IPS-15b (cell line): ENCODE measurements at regions not wholly inside any gene's neighbourhood (a gene's known extent, or its start where the extent isn't known, plus 50 kb on each side); places are given as distances from the start of the nearest gene placed in this dataset.

Experiments used
- H3K27me3 ChIP-seq: one replicate; pipeline ENCODE4 v1.6.1; 2013; ENCODE audit warnings: low read length; ENCODE audit not compliant: control insufficient read depth, insufficient read depth
- H3K36me3 ChIP-seq: one replicate; pipeline ENCODE4 v1.6.1; 2013; ENCODE audit warnings: low read length; ENCODE audit not compliant: control insufficient read depth, insufficient read depth
- H3K4me1 ChIP-seq: one replicate; pipeline ENCODE4 v1.6.1; 2013; ENCODE audit warnings: mild to moderate bottlenecking, low read length; ENCODE audit not compliant: control insufficient read depth, insufficient read depth
- H3K4me3 ChIP-seq: one replicate; pipeline ENCODE4 v1.5.1; 2013; ENCODE audit warnings: low read depth, low read length
- H3K9ac ChIP-seq: one replicate; pipeline ENCODE4 v1.6.1; 2013; ENCODE audit warnings: low read depth, mild to moderate bottlenecking, low read length
- H3K9me3 ChIP-seq: one replicate; pipeline ENCODE4 v1.6.1; 2013; ENCODE audit warnings: mild to moderate bottlenecking, low read length; ENCODE audit not compliant: control insufficient read depth, insufficient read depth

DNA sequence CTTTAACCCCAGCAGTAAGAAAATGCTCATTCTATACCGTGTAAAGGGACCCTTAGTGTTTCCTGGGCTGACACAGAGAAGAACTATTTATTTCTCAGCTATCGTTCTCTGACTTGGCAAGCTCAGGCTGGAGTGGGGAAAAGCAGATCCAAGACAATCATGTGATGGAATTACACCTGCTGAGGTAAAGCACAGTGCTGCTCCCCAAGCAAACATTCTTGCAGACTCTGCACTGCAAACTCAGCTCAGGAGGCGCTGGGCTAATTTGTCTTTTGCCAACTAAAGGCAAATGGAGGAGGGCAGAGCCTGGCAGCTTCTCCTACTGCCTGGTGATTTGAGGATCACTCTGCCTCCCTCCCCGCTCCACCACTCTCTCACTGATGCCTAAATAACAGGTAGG lies 57.8 kb upstream of the FUT8 start:
- H3K9me3 ChIP-seq: no peaks in the 10 kb centered on the region
- no peak overlapping the region for H3K9ac ChIP-seq
- H3K4me1 ChIP-seq: no peaks in the 10 kb centered on the region
- no peak overlapping the region for H3K4me3 ChIP-seq
- H3K36me3 ChIP-seq: no peaks in the 10 kb centered on the region
- H3K27me3 ChIP-seq: no peaks in the 10 kb centered on the region

DNA sequence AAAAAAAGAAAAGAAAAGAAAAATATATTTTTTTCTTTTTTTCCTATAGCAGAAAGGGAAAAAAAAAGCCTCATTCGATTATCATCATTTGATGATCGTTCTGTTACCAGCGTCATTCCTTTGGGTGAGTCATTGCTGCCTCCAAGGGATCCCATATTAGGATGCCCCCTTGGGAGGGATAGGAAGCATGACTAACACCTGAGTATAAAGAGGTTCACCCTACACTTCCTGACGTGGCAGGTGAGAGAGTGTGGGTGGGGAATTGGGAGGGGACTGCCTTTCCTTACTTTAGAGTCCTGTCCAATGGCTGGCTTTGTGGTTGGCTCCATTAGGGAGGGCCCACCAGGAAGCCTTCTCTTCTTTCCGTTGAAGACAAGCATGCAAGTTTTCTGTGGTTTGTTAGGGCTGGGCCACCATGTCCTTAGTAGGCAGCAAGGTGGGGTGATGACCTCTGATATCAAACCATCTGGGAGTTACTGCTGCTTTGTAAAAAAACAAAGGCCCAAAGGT lies 56.1 kb upstream of the FUT8 start:
- Histone ChIP-seq H3K4me3 (no peak overlapping the region), H3K9ac (no peak overlapping the region), H3K27me3 (no peaks in the 10 kb centered on the region), H3K4me1 (no peaks in the 10 kb centered on the region), H3K9me3 (no peaks in the 10 kb centered on the region), H3K36me3 (no peaks in the 10 kb centered on the region)

DNA sequence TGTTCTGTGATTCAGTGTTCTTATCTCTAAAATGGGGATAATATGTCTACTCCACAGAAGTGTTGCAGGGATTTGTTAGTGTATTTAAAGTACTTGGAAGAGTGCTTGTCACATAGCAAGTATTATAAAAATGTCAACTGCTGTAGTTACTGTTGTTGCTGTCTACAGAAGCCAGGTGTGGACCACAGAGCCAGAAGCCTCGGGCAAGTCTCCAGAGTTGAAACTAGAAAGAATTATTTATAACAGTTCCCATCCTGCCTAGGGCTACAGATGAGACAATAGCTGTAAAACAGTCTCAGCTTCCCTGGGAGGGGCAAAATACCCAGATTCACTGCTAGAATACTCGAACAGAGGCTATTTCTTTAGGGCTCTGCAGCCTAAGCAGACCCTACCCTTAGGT lies 55.4 kb upstream of the FUT8 start:
- Histone ChIP-seq H3K4me3 (no peak overlapping the region), H3K9ac (no peak overlapping the region), H3K36me3 (no peaks in the 10 kb centered on the region), H3K27me3 (no peaks in the 10 kb centered on the region), H3K4me1 (no peaks in the 10 kb centered on the region), H3K9me3 (no peaks in the 10 kb centered on the region)

DNA sequence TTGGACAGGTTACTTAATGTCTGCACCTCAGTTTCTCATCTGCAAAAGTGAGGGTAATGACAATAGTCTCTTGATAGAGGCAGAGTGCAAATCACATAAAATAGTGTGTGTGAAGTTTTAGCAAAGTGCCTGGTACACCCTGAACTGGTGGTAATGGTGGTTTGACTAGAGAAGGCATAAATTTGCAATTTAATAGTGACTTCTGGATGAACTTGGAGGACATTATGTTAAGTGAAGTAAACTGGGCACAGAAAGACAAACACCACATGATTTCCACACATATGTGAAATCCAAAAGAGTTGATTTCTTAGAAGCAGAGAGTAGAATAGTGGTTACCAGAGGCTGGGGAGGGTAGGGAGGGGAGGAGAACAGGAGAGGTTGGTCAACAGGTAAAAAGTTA lies 54.8 kb upstream of the FUT8 start:
- H3K27me3 ChIP-seq: no peaks in the 10 kb centered on the region
- no peaks in the 10 kb centered on the region for H3K4me1 ChIP-seq
- H3K9ac ChIP-seq: no peak overlapping the region
- no peak overlapping the region for H3K4me3 ChIP-seq
- H3K9me3 ChIP-seq: no peaks in the 10 kb centered on the region
- H3K36me3 ChIP-seq: no peaks in the 10 kb centered on the region

DNA sequence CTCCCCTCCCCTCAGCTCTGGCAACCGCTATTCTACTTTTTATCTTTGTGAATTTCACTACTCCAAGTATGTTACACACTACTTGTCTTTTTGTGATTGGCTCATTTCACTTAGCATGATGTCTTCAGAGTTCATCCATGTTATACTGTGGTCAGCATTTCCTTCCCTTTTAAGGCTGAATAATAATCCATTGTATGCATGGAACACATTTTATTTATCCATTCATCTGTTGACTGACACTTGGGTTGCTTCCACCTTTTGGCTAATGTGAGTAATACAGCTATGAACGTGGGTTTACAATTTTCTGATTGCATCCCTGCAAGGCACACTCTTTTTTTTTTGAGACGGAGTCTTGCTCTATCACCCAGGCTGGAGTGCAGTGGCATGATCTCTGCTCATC lies 53.0 kb upstream of the FUT8 start:
- no peak overlapping the region for H3K4me3 ChIP-seq
- H3K36me3 ChIP-seq: no peaks in the 10 kb centered on the region
- H3K9me3 ChIP-seq: no peaks in the 10 kb centered on the region
- H3K27me3 ChIP-seq: no peaks in the 10 kb centered on the region
- no peaks in the 10 kb centered on the region for H3K4me1 ChIP-seq
- H3K9ac ChIP-seq: no peak overlapping the region

DNA sequence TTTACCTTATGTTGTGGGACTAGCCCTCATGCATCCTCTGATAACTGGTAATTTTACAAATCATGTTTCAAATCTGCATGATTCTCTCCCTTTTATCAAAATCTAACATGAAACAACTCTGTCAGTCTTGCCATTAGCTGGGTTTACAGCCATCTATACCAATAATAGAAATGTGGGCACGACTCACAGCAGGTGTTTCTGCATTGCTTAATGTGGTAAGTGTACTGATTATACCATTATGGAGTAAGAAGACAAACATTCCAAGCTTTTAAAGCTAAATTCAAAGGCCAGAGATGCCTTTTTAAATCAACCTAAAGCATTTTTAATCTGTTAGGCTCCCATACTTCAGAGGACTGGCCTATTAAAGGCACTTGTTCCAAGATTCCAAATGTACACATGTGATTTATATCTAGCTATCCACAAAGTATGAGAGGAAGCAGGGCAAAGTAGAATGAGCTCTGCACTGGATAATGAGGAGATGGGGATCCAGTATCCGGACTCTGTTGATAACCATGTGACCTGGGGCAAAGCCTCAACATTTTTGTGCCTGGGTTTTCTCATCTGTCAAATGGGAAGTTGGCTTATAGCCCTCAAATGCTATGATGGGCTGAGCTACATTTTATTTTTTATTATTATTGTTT lies 52.3 kb upstream of the FUT8 start:
- Histone ChIP-seq H3K9me3 (no peaks in the 10 kb centered on the region), H3K4me3 (no peak overlapping the region), H3K4me1 (no peaks in the 10 kb centered on the region), H3K27me3 (no peaks in the 10 kb centered on the region), H3K9ac (no peak overlapping the region), H3K36me3 (no peaks in the 10 kb centered on the region)

DNA sequence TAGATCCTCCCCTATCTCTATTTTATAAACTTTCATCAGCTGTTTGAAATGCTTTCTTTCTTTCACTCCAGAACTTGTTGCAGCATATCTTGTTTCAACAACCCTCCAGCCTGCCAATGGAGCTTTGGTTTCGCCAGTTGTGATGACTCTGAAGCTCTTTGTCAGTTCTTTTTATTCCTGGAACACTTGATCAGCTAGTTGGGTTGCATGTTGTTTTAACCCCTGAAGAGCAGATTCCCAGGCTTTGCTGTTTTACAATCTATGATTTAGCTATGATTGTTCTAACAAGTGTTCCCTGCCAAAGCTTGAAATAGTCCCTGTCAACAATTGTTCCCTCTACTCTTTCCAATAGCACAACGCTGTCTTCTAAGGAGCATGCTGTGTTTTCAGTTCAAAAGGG lies 50.6 kb upstream of the FUT8 start:
- H3K4me3 ChIP-seq: no peak overlapping the region
- peaks cover 5% of the 10 kb centered on the region for H3K4me1 ChIP-seq
- no peaks in the 10 kb centered on the region for H3K27me3 ChIP-seq
- H3K9me3 ChIP-seq: no peaks in the 10 kb centered on the region
- no peak overlapping the region for H3K9ac ChIP-seq
- no peaks in the 10 kb centered on the region for H3K36me3 ChIP-seq
